ENCODE measurements at regions not wholly inside any gene's neighbourhood (a gene's known extent, or its start where the extent isn't known, plus 50 kb on each side); places are given as distances from the start of the nearest gene placed in this dataset.

GRCh38 chr12:105741786-105742566 is 396.8 kb downstream of the NUAK1 start:
- TF ChIP-seq, protein P1, sequence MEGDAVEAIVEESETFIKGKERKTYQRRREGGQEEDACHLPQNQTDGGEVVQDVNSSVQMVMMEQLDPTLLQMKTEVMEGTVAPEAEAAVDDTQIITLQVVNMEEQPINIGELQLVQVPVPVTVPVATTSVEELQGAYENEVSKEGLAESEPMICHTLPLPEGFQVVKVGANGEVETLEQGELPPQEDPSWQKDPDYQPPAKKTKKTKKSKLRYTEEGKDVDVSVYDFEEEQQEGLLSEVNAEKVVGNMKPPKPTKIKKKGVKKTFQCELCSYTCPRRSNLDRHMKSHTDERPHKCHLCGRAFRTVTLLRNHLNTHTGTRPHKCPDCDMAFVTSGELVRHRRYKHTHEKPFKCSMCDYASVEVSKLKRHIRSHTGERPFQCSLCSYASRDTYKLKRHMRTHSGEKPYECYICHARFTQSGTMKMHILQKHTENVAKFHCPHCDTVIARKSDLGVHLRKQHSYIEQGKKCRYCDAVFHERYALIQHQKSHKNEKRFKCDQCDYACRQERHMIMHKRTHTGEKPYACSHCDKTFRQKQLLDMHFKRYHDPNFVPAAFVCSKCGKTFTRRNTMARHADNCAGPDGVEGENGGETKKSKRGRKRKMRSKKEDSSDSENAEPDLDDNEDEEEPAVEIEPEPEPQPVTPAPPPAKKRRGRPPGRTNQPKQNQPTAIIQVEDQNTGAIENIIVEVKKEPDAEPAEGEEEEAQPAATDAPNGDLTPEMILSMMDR (IDR thresholded peaks at IDR 0.05; ENCODE audit: low read depth, low read length), result no peak
- peak; percentile 57 for DNase-seq (ENCODE audit: extremely low read depth, low read depth)

DNA sequence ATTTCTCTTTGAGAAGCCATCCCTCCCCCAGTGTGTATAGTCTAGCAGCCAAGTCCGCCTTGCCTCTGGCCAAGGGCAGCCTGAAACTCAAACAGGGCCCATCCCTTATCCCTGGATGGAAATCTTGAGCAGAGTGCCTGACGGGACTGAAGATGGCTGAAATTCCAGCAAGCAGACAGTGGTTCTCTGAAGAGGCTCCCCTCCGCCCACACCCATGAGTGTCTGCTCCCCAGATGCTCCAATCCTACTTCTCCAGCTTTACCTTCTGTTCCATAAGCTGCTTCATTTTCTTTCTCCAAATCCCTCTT is 396.2 kb downstream of the NUAK1 start:
- DNase-seq (ENCODE audit: extremely low read depth, low read depth), result no peak
- TF ChIP-seq, protein P1 (IDR thresholded peaks at IDR 0.05; ENCODE audit: low read depth, low read length), result no peak

- DNase-seq (ENCODE audit: extremely low read depth, low read depth), result no peak
- TF ChIP-seq, protein P1 (IDR thresholded peaks at IDR 0.05; ENCODE audit: low read depth, low read length), result no peak
Measured at GRCh38 chr12:105744371-105745058, 394.2 kb downstream of the NUAK1 start.

GRCh38 chr12:105745811-105746210 is 392.9 kb downstream of the NUAK1 start:
- DNase-seq (ENCODE audit: extremely low read depth, low read depth), result no peak
- TF ChIP-seq, protein P1 (IDR thresholded peaks at IDR 0.05; ENCODE audit: low read depth, low read length), result no peak

DNA sequence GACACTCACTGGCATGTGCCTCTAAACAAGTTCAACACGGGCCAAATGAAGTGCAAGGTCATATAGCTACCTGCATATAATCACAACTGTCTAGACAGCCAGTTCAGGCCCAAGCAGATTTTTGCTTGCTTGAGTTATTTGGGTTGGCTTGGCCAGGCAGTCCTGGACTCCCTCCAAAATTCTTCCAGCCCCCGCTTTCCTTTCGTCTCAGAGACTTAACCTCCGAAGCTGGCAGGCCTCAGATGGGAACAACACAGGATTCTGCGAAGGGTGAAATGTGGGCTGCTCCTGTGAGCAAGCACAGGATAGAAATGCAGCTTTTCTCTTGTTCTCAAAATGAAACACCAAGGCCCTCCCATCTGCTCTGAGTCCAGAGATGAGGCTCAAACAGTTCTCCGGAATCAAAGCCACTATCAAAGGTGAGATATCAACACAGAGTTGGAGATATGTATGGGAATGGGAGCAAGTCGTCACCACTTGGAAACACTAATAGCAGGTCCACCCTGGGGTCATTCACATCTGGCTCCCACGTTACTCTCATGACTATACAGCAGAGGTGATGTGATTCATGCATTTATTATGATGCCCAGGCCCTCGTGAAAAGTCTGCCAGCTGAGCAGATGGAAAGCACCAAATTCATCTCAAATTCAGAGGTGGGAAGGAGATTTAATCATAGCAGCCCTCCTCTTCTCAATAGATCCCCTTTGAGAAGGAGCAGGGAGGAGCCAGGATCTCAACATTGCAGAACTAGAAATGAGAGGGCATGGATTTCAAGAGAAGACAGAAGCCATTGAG is 389.8 kb downstream of the NUAK1 start:
- TF ChIP-seq, protein P1 (IDR thresholded peaks at IDR 0.05; ENCODE audit: low read depth, low read length), result no peak
- DNase-seq (ENCODE audit: extremely low read depth, low read depth), result no peak

GRCh38 chr12:105750096-105750495 is 388.7 kb downstream of the NUAK1 start:
- DNase-seq (ENCODE audit: extremely low read depth, low read depth), result no peak
- TF ChIP-seq, protein P1 (IDR thresholded peaks at IDR 0.05; ENCODE audit: low read depth, low read length), result no peak

GRCh38 chr12:105754313-105754712 is 384.4 kb downstream of the NUAK1 start:
- TF ChIP-seq, protein P1 (IDR thresholded peaks at IDR 0.05; ENCODE audit: low read depth, low read length), result no peak
- no peak for DNase-seq (ENCODE audit: extremely low read depth, low read depth)

All from AG09319 (cell line).